Cardiac muscle cell (in vitro differentiated cells and primary cell): ENCODE measurements at regions not wholly inside any gene's neighbourhood (a gene's known extent, or its start where the extent isn't known, plus 50 kb on each side); places are given as distances from the start of the nearest gene placed in this dataset.

Experiments used
- DNase-seq, 2 donors: peaks; one replicate each; pipeline versions ENCODE4 v3.0.0 to v3.0.0-alpha.2; 2010 to 2017; ENCODE audit warnings: low read depth in 1 of 2, low spot score in 1 of 2
- H3K27ac ChIP-seq: fragments of 200-600 bp; sonication (generic); 2 replicates; pipeline ENCODE4 v1.5.1; 2016
- H3K27me3 ChIP-seq: fragments of 200-600 bp; sonication (generic); 2 replicates; pipeline ENCODE4 v1.6.0; 2016; ENCODE audit warnings: control low read depth
- H3K36me3 ChIP-seq: fragments of 200-600 bp; sonication (generic); 2 replicates; pipeline ENCODE4 v1.5.1; 2016; ENCODE audit warnings: control low read depth
- H3K4me1 ChIP-seq: fragments of 200-600 bp; sonication (generic); 2 replicates; pipeline ENCODE4 v1.8.1; 2017; ENCODE audit warnings: low read depth, mild to moderate bottlenecking, mixed run types
- H3K4me3 ChIP-seq: fragments of 200-600 bp; sonication (generic); 2 replicates; pipeline ENCODE4 v1.5.1; 2016; ENCODE audit warnings: mild to moderate bottlenecking
- H3K9me3 ChIP-seq: fragments of 200-600 bp; sonication (generic); 2 replicates; pipeline ENCODE4 v1.5.1; 2017; ENCODE audit warnings: low read depth, mild to moderate bottlenecking, control low read depth
- CTCF ChIP-seq: IDR thresholded peaks from 2 replicates; pipeline ENCODE4 v1.5.1; 2012; ENCODE audit warnings: low read depth, mild to moderate bottlenecking, low read length

GRCh38 chr3:102676424-102676823, 241.6 kb downstream of the ZPLD1 start:
- Histone ChIP-seq H3K27me3 (no peaks in the 10 kb centered on the region), H3K36me3 (no peaks in the 10 kb centered on the region), H3K27ac (no peak overlapping the region), H3K9me3 (no peaks in the 10 kb centered on the region), H3K4me3 (no peak overlapping the region), H3K4me1 (peaks cover 12% of the 10 kb centered on the region)
- TF ChIP-seq CTCF = no peak
- DNase-seq = no peak

- Histone ChIP-seq H3K9me3 (no peaks in the 10 kb centered on the region), H3K4me3 (no peak overlapping the region), H3K27me3 (no peaks in the 10 kb centered on the region), H3K4me1 (no peaks in the 10 kb centered on the region), H3K36me3 (no peaks in the 10 kb centered on the region), H3K27ac (no peak overlapping the region)
- TF ChIP-seq CTCF = no peak
- DNase-seq = no peak
Measured at GRCh38 chr3:102682741-102683140, 247.9 kb downstream of the ZPLD1 start.

GRCh38 chr3:102686792-102687191, 252.0 kb downstream of the ZPLD1 start:
- H3K4me3 ChIP-seq = no peak overlapping the region
- no peak for DNase-seq
- H3K27ac ChIP-seq = no peak overlapping the region

GRCh38 chr3:102687851-102688555, 253.2 kb downstream of the ZPLD1 start:
- H3K36me3 ChIP-seq = no peaks in the 10 kb centered on the region
- H3K9me3 ChIP-seq = no peaks in the 10 kb centered on the region
- H3K27me3 ChIP-seq = no peaks in the 10 kb centered on the region
- no peak overlapping the region for H3K4me3 ChIP-seq
- no peaks in the 10 kb centered on the region for H3K4me1 ChIP-seq
- no peak overlapping the region for H3K27ac ChIP-seq
- no peak for DNase-seq
- TF ChIP-seq CTCF = no peak

More at GRCh38 chr3:102686792-102687191, 252.0 kb downstream of the ZPLD1 start:
- H3K36me3 ChIP-seq = no peaks in the 10 kb centered on the region
- no peaks in the 10 kb centered on the region for H3K4me1 ChIP-seq
- no peak for TF ChIP-seq CTCF
- no peaks in the 10 kb centered on the region for H3K9me3 ChIP-seq
- no peaks in the 10 kb centered on the region for H3K27me3 ChIP-seq

GRCh38 chr3:102688556-102688930, 253.7 kb downstream of the ZPLD1 start:
- DNase-seq = no peak
- Histone ChIP-seq H3K27me3 (no peaks in the 10 kb centered on the region), H3K9me3 (no peaks in the 10 kb centered on the region), H3K4me3 (no peak overlapping the region), H3K27ac (no peak overlapping the region), H3K36me3 (no peaks in the 10 kb centered on the region), H3K4me1 (no peaks in the 10 kb centered on the region)
- no peak for TF ChIP-seq CTCF
